Psoas muscle (tissue), 7 donors: ENCODE measurements at regions not wholly inside any gene's neighbourhood (a gene's known extent, or its start where the extent isn't known, plus 50 kb on each side); places are given as distances from the start of the nearest gene placed in this dataset.

Experiments
- ATAC-seq, 4 donors: fragments of 200-7000 bp; cut with Tn5 transposase; one replicate each; pipeline ENCODE4 v1.9.1; 2020; ENCODE audit warnings: moderate library complexity in 3 of 4, mild to moderate bottlenecking in 2 of 4
- DNase-seq, 2 donors: peaks; one replicate each; pipeline ENCODE4 v3.0.0-alpha.2; 2020
- H3K27ac ChIP-seq: fragments of 200-600 bp; one replicate; pipeline ENCODE4 v1.8.0; 2022
- H3K27me3 ChIP-seq, 3 donors: fragments of 200-600 bp in 1 of 3; one replicate each; pipeline versions ENCODE4 v1.6.1 to v1.8.0; 2013 to 2022; ENCODE audit warnings: low read length in 2 of 3, mild to moderate bottlenecking in 2 of 3, moderate library complexity in 1 of 3; ENCODE audit not compliant: insufficient read depth in 3 of 3
- H3K36me3 ChIP-seq, 2 donors: fragments of 200-600 bp in 1 of 2; one replicate each; pipeline versions ENCODE4 v1.6.1 to v1.8.0; 2013 to 2022; ENCODE audit warnings: low read depth in 1 of 2, mild to moderate bottlenecking in 1 of 2, moderate library complexity in 1 of 2; ENCODE audit not compliant: insufficient read depth in 1 of 2
- H3K4me1 ChIP-seq: fragments of 200-600 bp; one replicate; pipeline ENCODE4 v1.8.0; 2022
- H3K4me3 ChIP-seq: fragments of 200-600 bp; one replicate; pipeline ENCODE4 v1.8.0; 2022; ENCODE audit warnings: mild to moderate bottlenecking
- H3K9me3 ChIP-seq: fragments of 200-600 bp; one replicate; pipeline ENCODE4 v1.8.0; 2022
- CTCF ChIP-seq: fragments of 200-600 bp; IDR thresholded peaks from one replicate; pipeline ENCODE4 v1.8.0; 2022; ENCODE audit warnings: antibody characterized with exemption
- WGBS, 3 donors: extraction: QIAGEN DNeasy Blood & Tissue Kit; methylation state at CpG; one replicate each; pipeline versions ENCODE4 v1.1.6 to v1.1.7; 2013; 5-methylcytosine and 5-hydroxymethylcytosine counted together
- intact Hi-C, 2 donors: fragments of 100-400 bp; cut with DNase I; formaldehyde crosslinking; loops; one replicate each; pipeline versions ENCODE4 v1.11.0 to v1.14.2; 2022
- donor health status: healthy with polysubstance abuse.
- donor health status: DM: no; HTN: no; CAD: no; lungs with moderate emphysema.
- donor health status: Bipolar disorder and iron deficiency.
- donor health status: healthy.
- donor health status: DM: yes; HTN: yes; CAD: no.
- donor health status: DM: no; HTN: no; CAD: no.
- donor health status: DM: yes; HTN: yes; CAD: no.

GRCh38 chr7:155975490-155975889 is 163.2 kb upstream of the SHH start:
- intact Hi-C loops, result no loop called here
- TF ChIP-seq CTCF, result no peak
- WGBS, 3 donors, result 63 to 67% (median 65%) methylated on average over 7 of the region's 7 CpGs
- DNase-seq, result no peak
- no peak for ATAC-seq
- Histone ChIP-seq H3K4me3 (no peak overlapping the region), H3K27me3 (no peaks in the 10 kb centered on the region), H3K27ac (no peak overlapping the region), H3K9me3 (no peaks in the 10 kb centered on the region), H3K4me1 (no peaks in the 10 kb centered on the region), H3K36me3 (no peaks in the 10 kb centered on the region)

GRCh38 chr7:155974186-155974897 is 162.1 kb upstream of the SHH start:
- WGBS, 3 donors, result 66 to 70% (median 68%) methylated on average over 11 of the region's 11 CpGs
- no peak overlapping the region for H3K4me3 ChIP-seq
- no peak overlapping the region for H3K27ac ChIP-seq
- H3K9me3 ChIP-seq, result no peaks in the 10 kb centered on the region
- H3K36me3 ChIP-seq, result no peaks in the 10 kb centered on the region
- no peak for TF ChIP-seq CTCF
- no peaks in the 10 kb centered on the region for H3K4me1 ChIP-seq
- ATAC-seq (no peak), DNase-seq (no peak)
- no peaks in the 10 kb centered on the region for H3K27me3 ChIP-seq
- intact Hi-C loops, result no loop called here

GRCh38 chr7:155973451-155973997 is 161.3 kb upstream of the SHH start:
- intact Hi-C loops, result no loop called here
- no peak for DNase-seq
- no peaks in the 10 kb centered on the region for H3K9me3 ChIP-seq
- 77 to 84% (median 84%) methylated on average over 15 of the region's 15 CpGs for WGBS, 3 donors
- no peak overlapping the region for H3K27ac ChIP-seq
- H3K27me3 ChIP-seq, result no peaks in the 10 kb centered on the region
- no peaks in the 10 kb centered on the region for H3K36me3 ChIP-seq
- ATAC-seq, result no peak
- no peak for TF ChIP-seq CTCF
- no peaks in the 10 kb centered on the region for H3K4me1 ChIP-seq
- no peak overlapping the region for H3K4me3 ChIP-seq

GRCh38 chr7:155972651-155973390 is 160.6 kb upstream of the SHH start:
- intact Hi-C loops, result no loop called here
- ATAC-seq (no peak), DNase-seq (no peak)
- Histone ChIP-seq H3K4me1 (no peaks in the 10 kb centered on the region), H3K27ac (no peak overlapping the region), H3K9me3 (no peaks in the 10 kb centered on the region), H3K36me3 (no peaks in the 10 kb centered on the region), H3K27me3 (no peaks in the 10 kb centered on the region), H3K4me3 (no peak overlapping the region)
- 54 to 61% (median 57%) methylated on average over 13 of the region's 13 CpGs for WGBS, 3 donors
- TF ChIP-seq CTCF, result no peak
